Caco-2 (cell line): ENCODE measurements at regions not wholly inside any gene's neighbourhood (a gene's known extent, or its start where the extent isn't known, plus 50 kb on each side); places are given as distances from the start of the nearest gene placed in this dataset.

Experiments used
- BruUV-seq: library from RNA; stranded (reverse); fragments of 400-500 nt; replicated peaks from 2 replicates; lab custom pipeline; 2021; lab: Mats Ljungman, UMichigan
- CTCF ChIA-PET: fragments of 300-600 bp; sonication (Branson Sonifier 250); formaldehyde crosslinking; loops from one replicate; lab custom pipeline; 2022; ENCODE audit warnings: antibody characterized with exemption; lab: Charles Lee
- POLR2A ChIA-PET: fragments of 300-600 bp; sonication (Branson Sonifier 250); formaldehyde crosslinking; loops from one replicate; lab custom pipeline; 2022; ENCODE audit warnings: antibody characterized with exemption; lab: Charles Lee
- DNase-seq, 2 experiments: peaks; one replicate each; pipeline versions ENCODE4 v3.0.0 to v3.0.0-alpha.2; 2020 to 2022
- H3K27me3 ChIP-seq: replicated peaks from 2 replicates; pipeline ENCODE4 v1.6.0; 2011; ENCODE audit warnings: low read length; ENCODE audit not compliant: control insufficient read depth, insufficient read depth
- H3K36me3 ChIP-seq: 2 replicates; pipeline ENCODE4 v1.5.1; 2011; ENCODE audit warnings: low read length; ENCODE audit not compliant: control insufficient read depth, insufficient read depth
- H3K4me1 ChIP-seq: fragments of 250-450 bp; sonication (Bioruptor Pico); 2 replicates; pipeline ENCODE4 v1.5.1; 2020; ENCODE audit warnings: mild to moderate bottlenecking
- H3K4me3 ChIP-seq: 2 replicates; pipeline ENCODE4 v1.5.1; 2011; ENCODE audit warnings: low read depth, mild to moderate bottlenecking, control low read depth, low read length
- H3K9me3 ChIP-seq: fragments of 250-450 bp; sonication (Bioruptor Pico); 2 replicates; pipeline ENCODE4 v1.5.1; 2020; ENCODE audit warnings: mild to moderate bottlenecking, moderate library complexity
- H3K27ac Mint-ChIP-seq: one replicate; pipeline ENCODE4 v1.8.0; 2022; ENCODE audit warnings: mixed read lengths; ENCODE audit not compliant: unreplicated experiment
- H3K27me3 Mint-ChIP-seq: one replicate; pipeline ENCODE4 v1.8.0; 2022; ENCODE audit warnings: mixed read lengths; ENCODE audit not compliant: insufficient read depth, unreplicated experiment
- H3K36me3 Mint-ChIP-seq: one replicate; pipeline ENCODE4 v1.8.0; 2022; ENCODE audit warnings: mild to moderate bottlenecking, mixed read lengths; ENCODE audit not compliant: insufficient read depth, unreplicated experiment
- H3K4me1 Mint-ChIP-seq: one replicate; pipeline ENCODE4 v1.8.0; 2022; ENCODE audit warnings: low read depth, mixed read lengths; ENCODE audit not compliant: unreplicated experiment
- H3K4me3 Mint-ChIP-seq: one replicate; pipeline ENCODE4 v1.8.0; 2022; ENCODE audit warnings: mild to moderate bottlenecking, moderate library complexity, mixed read lengths; ENCODE audit not compliant: unreplicated experiment
- H3K9me3 Mint-ChIP-seq: one replicate; pipeline ENCODE4 v1.8.0; 2022; ENCODE audit warnings: mixed read lengths; ENCODE audit not compliant: unreplicated experiment
- intact Hi-C: fragments of 100-400 bp; cut with micrococcal nuclease; formaldehyde crosslinking; loops from one replicate; pipeline ENCODE4 v1.10.0; 2022; ENCODE audit not compliant: unreplicated experiment
- TF ChIP-seq, protein P1 (sequence below), 2 experiments: fragments of 200-600 bp in 1 of 2; IDR thresholded peaks; 1 replicate in 1 of 2; 2 replicates in 1 of 2; pipeline versions ENCODE4 v1.5.1 to v1.8.0; 2011 to 2022; ENCODE audit warnings: antibody characterized with exemption in 1 of 2, control low read depth in 1 of 2, inconsistent platforms in 1 of 2, low read depth in 1 of 2, low read length in 1 of 2, mild to moderate bottlenecking in 1 of 2, moderate library complexity in 1 of 2; ENCODE audit not compliant: insufficient read depth in 1 of 2, severe bottlenecking in 1 of 2, unreplicated experiment in 1 of 2

DNA sequence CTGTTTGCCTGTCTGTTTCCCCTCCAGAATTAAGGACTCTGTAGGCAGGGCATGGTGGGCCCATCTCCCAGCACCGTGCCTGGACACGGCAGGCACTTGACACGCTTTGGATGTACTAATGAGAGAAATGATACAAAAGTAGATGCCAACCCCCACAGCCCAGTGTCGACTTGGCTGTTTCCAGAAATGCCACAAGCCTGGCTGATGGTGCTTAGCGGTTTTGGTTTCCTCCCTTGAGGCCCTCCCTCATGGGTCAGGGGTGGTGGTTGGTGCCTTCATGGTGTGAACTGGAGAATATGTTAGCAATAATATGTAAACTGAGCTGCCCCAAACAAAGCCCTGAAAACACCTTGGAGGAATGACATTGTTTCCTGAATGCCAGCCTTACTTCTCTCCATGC lies 55.5 kb upstream of the ESRRB start:
- TF ChIP-seq, protein P1, sequence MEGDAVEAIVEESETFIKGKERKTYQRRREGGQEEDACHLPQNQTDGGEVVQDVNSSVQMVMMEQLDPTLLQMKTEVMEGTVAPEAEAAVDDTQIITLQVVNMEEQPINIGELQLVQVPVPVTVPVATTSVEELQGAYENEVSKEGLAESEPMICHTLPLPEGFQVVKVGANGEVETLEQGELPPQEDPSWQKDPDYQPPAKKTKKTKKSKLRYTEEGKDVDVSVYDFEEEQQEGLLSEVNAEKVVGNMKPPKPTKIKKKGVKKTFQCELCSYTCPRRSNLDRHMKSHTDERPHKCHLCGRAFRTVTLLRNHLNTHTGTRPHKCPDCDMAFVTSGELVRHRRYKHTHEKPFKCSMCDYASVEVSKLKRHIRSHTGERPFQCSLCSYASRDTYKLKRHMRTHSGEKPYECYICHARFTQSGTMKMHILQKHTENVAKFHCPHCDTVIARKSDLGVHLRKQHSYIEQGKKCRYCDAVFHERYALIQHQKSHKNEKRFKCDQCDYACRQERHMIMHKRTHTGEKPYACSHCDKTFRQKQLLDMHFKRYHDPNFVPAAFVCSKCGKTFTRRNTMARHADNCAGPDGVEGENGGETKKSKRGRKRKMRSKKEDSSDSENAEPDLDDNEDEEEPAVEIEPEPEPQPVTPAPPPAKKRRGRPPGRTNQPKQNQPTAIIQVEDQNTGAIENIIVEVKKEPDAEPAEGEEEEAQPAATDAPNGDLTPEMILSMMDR (IDR thresholded peaks at IDR 0.05; ENCODE audit: insufficient read depth in 1 of 2, low read depth in 1 of 2, low read length in 1 of 2, severe bottlenecking in 1 of 2, unreplicated experiment in 1 of 2) = no peak
- ChIA-PET CTCF (no interaction called here), POLR2A (no interaction called here)
- Mint-ChIP-seq H3K27me3 (peaks cover 27% of the 10 kb centered on the region), H3K9me3 (no peaks in the 10 kb centered on the region), H3K36me3 (no peaks in the 10 kb centered on the region), H3K4me3 (no peak overlapping the region), H3K27ac (no peak overlapping the region), H3K4me1 (no peaks in the 10 kb centered on the region)
- no TSS peak for BruUV-seq
- no peaks in the 10 kb centered on the region for H3K36me3 ChIP-seq
- intact Hi-C loops = no loop called here
- DNase-seq = no peak
- no peak overlapping the region for H3K4me3 ChIP-seq
- no peaks in the 10 kb centered on the region for H3K4me1 ChIP-seq
- no peaks in the 10 kb centered on the region for H3K9me3 ChIP-seq
- no peaks in the 10 kb centered on the region for H3K27me3 ChIP-seq

DNA sequence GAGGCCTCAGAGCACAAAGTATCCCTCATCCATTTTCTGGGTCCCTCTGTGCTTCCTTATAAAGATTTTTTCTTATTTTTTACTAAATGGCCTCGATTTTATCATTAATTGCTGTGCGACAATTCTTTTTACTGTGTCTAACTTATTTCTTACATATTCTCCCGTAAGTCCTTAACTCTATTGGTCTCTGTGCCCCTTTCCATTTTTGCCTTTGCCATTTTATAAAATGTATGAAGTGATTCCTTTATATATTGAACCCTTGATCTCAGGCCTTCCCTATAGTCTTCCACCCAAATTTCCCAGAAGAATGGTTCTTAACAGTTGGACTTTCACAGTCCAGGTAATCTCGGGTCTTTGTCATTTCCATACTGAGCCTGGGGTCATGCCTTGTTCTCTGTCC lies 55.0 kb upstream of the ESRRB start:
- DNase-seq = no peak
- no peaks in the 10 kb centered on the region for H3K9me3 Mint-ChIP-seq
- H3K4me3 Mint-ChIP-seq = no peak overlapping the region
- Histone ChIP-seq H3K4me3 (no peak overlapping the region), H3K27me3 (no peaks in the 10 kb centered on the region), H3K9me3 (no peaks in the 10 kb centered on the region), H3K4me1 (no peaks in the 10 kb centered on the region), H3K36me3 (no peaks in the 10 kb centered on the region)
- POLR2A ChIA-PET = no interaction called here
- intact Hi-C loops = no loop called here
- no TSS peak for BruUV-seq
- peaks cover 27% of the 10 kb centered on the region for H3K27me3 Mint-ChIP-seq
- H3K4me1 Mint-ChIP-seq = no peaks in the 10 kb centered on the region
- H3K36me3 Mint-ChIP-seq = no peaks in the 10 kb centered on the region
- CTCF ChIA-PET = no interaction called here
- TF ChIP-seq, protein P1 (IDR thresholded peaks at IDR 0.05; ENCODE audit: insufficient read depth in 1 of 2, low read depth in 1 of 2, low read length in 1 of 2, severe bottlenecking in 1 of 2, unreplicated experiment in 1 of 2) = no peak
- H3K27ac Mint-ChIP-seq = no peak overlapping the region

DNA sequence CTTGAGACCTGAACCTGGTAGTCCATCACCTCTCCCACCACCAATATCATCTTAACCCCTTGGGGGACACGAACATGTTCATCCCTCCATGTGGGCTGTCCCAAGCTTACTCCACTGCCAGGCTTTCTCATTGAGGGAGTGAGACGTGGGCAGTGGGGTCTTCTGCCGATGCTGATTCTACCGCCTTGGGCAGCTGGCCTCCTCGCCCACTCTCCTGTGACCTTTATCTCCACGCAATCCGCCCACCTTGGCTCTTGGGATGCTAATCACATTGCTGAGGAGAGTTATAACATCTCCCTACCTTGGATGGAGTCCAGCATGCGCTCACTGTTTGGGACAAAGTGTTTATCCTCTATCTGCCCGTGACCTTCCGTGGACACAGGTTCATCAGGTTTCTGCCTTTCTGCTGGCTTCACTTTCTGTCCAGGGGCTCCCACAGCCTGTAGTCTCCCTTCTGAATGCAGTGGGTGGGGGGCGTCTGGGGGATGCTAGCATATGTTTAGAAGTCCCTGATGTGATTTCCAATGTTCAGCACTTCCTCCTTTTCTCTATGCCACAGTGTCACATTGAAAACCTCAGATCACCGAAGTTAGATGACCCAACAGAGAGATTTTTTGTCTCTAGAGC lies 53.2 kb upstream of the ESRRB start:
- no peak overlapping the region for H3K4me3 ChIP-seq
- ChIA-PET CTCF (no interaction called here), POLR2A (no interaction called here)
- no peaks in the 10 kb centered on the region for H3K36me3 Mint-ChIP-seq
- H3K27me3 Mint-ChIP-seq = peaks cover 24% of the 10 kb centered on the region
- no peaks in the 10 kb centered on the region for H3K27me3 ChIP-seq
- H3K9me3 ChIP-seq = no peaks in the 10 kb centered on the region
- no peaks in the 10 kb centered on the region for H3K4me1 ChIP-seq
- H3K36me3 ChIP-seq = no peaks in the 10 kb centered on the region
- H3K4me3 Mint-ChIP-seq = no peak overlapping the region
- DNase-seq = peak in 1 of 2 experiments; percentile 3
- TF ChIP-seq, protein P1 (IDR thresholded peaks at IDR 0.05; ENCODE audit: insufficient read depth in 1 of 2, low read depth in 1 of 2, low read length in 1 of 2, severe bottlenecking in 1 of 2, unreplicated experiment in 1 of 2) = no peak
- intact Hi-C loops = no loop called here
- H3K9me3 Mint-ChIP-seq = no peaks in the 10 kb centered on the region
- BruUV-seq = no TSS peak
- no peaks in the 10 kb centered on the region for H3K4me1 Mint-ChIP-seq
- H3K27ac Mint-ChIP-seq = no peak overlapping the region
